Liver (tissue), 8 donors: ENCODE measurements at regions not wholly inside any gene's neighbourhood (a gene's known extent, or its start where the extent isn't known, plus 50 kb on each side); places are given as distances from the start of the nearest gene placed in this dataset.

ENCODE experiments used
- DNase-seq: peaks from one replicate; pipeline ENCODE4 v3.0.0-alpha.2; 2017; ENCODE audit warnings: low spot score
- H3K27ac ChIP-seq, 2 donors: one replicate each; pipeline ENCODE4 v1.7.0; 2013; ENCODE audit warnings: inconsistent platforms in 2 of 2, low read length in 2 of 2, control low read depth in 1 of 2, low read depth in 1 of 2, mild to moderate bottlenecking in 1 of 2
- H3K27me3 ChIP-seq, 4 donors: one replicate each; pipeline versions ENCODE4 v1.6.1 to v1.7.0; 2013; ENCODE audit warnings: low read length in 3 of 4, inconsistent platforms in 1 of 4, mild to moderate bottlenecking in 1 of 4, moderate library complexity in 1 of 4; ENCODE audit not compliant: control insufficient read depth in 4 of 4, insufficient read depth in 4 of 4
- H3K36me3 ChIP-seq, 4 donors: one replicate each; pipeline versions ENCODE4 v1.6.1 to v1.7.0; 2013; ENCODE audit warnings: low read length in 3 of 4, mild to moderate bottlenecking in 3 of 4, low read depth in 1 of 4, moderate library complexity in 1 of 4; ENCODE audit not compliant: control insufficient read depth in 4 of 4, insufficient read depth in 3 of 4
- H3K4me1 ChIP-seq, 4 donors: one replicate each; pipeline versions ENCODE4 v1.6.1 to v1.7.0; 2013; ENCODE audit warnings: low read length in 3 of 4, mild to moderate bottlenecking in 3 of 4, moderate library complexity in 1 of 4; ENCODE audit not compliant: control insufficient read depth in 4 of 4, insufficient read depth in 4 of 4
- H3K4me3 ChIP-seq, 3 donors: one replicate each; pipeline versions ENCODE4 v1.6.1 to v1.7.0; 2013; ENCODE audit warnings: low read length in 3 of 3, control low read depth in 1 of 3, low read depth in 1 of 3, mild to moderate bottlenecking in 1 of 3
- H3K9ac ChIP-seq, 2 donors: one replicate each; pipeline ENCODE4 v1.7.0; 2013; ENCODE audit warnings: low read length in 2 of 2, mild to moderate bottlenecking in 2 of 2, moderate library complexity in 2 of 2, control low read depth in 1 of 2, low read depth in 1 of 2
- H3K9me3 ChIP-seq, 4 donors: one replicate each; pipeline versions ENCODE4 v1.6.1 to v1.7.0; 2013; ENCODE audit warnings: low read length in 3 of 4; ENCODE audit not compliant: control insufficient read depth in 4 of 4
- EGR1 ChIP-seq, 2 donors: IDR thresholded peaks; 2 replicates each; pipeline ENCODE4 v1.6.1; 2016 to 2018; ENCODE audit warnings: antibody characterized with exemption in 2 of 2, low read depth in 2 of 2
- FOXA2 ChIP-seq: IDR thresholded peaks from 2 replicates; pipeline ENCODE4 v1.6.1; 2016; ENCODE audit warnings: antibody characterized with exemption
- RAD21 ChIP-seq, 2 donors: IDR thresholded peaks; 2 replicates each; pipeline ENCODE4 v1.6.1; 2016; ENCODE audit warnings: antibody characterized with exemption in 2 of 2, mild to moderate bottlenecking in 2 of 2
- RXRA ChIP-seq, 2 donors: IDR thresholded peaks; 2 replicates each; pipeline ENCODE4 v1.6.1; 2017 to 2018; ENCODE audit warnings: antibody characterized with exemption in 2 of 2, mild to moderate bottlenecking in 1 of 2
- SP1 ChIP-seq: IDR thresholded peaks from 2 replicates; pipeline ENCODE4 v1.6.1; 2018; ENCODE audit warnings: antibody characterized with exemption, mild to moderate bottlenecking
- TAF1 ChIP-seq: conservative IDR thresholded peaks from 2 replicates; pipeline ENCODE4 v1.6.1; 2016; ENCODE audit warnings: antibody characterized with exemption, mild to moderate bottlenecking
- YY1 ChIP-seq: IDR thresholded peaks from 2 replicates; pipeline ENCODE4 v1.6.1; 2016; ENCODE audit warnings: antibody characterized with exemption, mild to moderate bottlenecking
- ZBTB33 ChIP-seq: IDR thresholded peaks from 2 replicates; pipeline ENCODE4 v1.6.1; 2016; ENCODE audit warnings: antibody characterized with exemption
- WGBS: extraction: QIAGEN DNeasy Blood & Tissue Kit; methylation state at CpG from one replicate; pipeline ENCODE4 v1.1.7; 2013; 5-methylcytosine and 5-hydroxymethylcytosine counted together
- TF ChIP-seq, protein P1 (sequence below): fragments of 150-350 bp; IDR thresholded peaks from 2 replicates; pipeline ENCODE4 v1.5.1; 2017; ENCODE audit warnings: improper control_type of control experiment, low read depth, low read length; ENCODE audit not compliant: missing input control
- TF ChIP-seq, protein P2 (sequence below): IDR thresholded peaks from 2 replicates; pipeline ENCODE4 v1.6.1; 2016; ENCODE audit warnings: antibody characterized with exemption
- TF ChIP-seq, protein P3 (sequence below): IDR thresholded peaks from 2 replicates; pipeline ENCODE4 v1.6.1; 2016; ENCODE audit warnings: antibody characterized with exemption, mild to moderate bottlenecking
- donor health status: healthy.
- donor health status: healthy.
- donor health status: healthy.
- donor health status: healthy.
- donor health status: healthy.

GRCh38 chr11:29452146-29452545 lies 564.7 kb downstream of the KCNA4 start (continued):
- TF ChIP-seq, protein P1, sequence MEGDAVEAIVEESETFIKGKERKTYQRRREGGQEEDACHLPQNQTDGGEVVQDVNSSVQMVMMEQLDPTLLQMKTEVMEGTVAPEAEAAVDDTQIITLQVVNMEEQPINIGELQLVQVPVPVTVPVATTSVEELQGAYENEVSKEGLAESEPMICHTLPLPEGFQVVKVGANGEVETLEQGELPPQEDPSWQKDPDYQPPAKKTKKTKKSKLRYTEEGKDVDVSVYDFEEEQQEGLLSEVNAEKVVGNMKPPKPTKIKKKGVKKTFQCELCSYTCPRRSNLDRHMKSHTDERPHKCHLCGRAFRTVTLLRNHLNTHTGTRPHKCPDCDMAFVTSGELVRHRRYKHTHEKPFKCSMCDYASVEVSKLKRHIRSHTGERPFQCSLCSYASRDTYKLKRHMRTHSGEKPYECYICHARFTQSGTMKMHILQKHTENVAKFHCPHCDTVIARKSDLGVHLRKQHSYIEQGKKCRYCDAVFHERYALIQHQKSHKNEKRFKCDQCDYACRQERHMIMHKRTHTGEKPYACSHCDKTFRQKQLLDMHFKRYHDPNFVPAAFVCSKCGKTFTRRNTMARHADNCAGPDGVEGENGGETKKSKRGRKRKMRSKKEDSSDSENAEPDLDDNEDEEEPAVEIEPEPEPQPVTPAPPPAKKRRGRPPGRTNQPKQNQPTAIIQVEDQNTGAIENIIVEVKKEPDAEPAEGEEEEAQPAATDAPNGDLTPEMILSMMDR: no peak

GRCh38 chr11:29449281-29450074 lies 567.4 kb downstream of the KCNA4 start:
- H3K36me3 ChIP-seq: no peaks in the 10 kb centered on the region
- H3K27ac ChIP-seq: no peak overlapping the region
- no peaks in the 10 kb centered on the region for H3K4me1 ChIP-seq
- H3K9ac ChIP-seq: no peak overlapping the region
- TF ChIP-seq YY1 (no peak), RXRA (IDR thresholded peaks at IDR 0.05) (no peak), TAF1 (no peak), SP1 (no peak), EGR1 (IDR thresholded peaks at IDR 0.05; ENCODE audit: low read depth in 2 of 2) (no peak), FOXA2 (no peak)
- TF ChIP-seq, protein P1: no peak
- TF ChIP-seq, protein P2, sequence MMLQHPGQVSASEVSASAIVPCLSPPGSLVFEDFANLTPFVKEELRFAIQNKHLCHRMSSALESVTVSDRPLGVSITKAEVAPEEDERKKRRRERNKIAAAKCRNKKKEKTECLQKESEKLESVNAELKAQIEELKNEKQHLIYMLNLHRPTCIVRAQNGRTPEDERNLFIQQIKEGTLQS: no peak
- TF ChIP-seq, protein P3, sequence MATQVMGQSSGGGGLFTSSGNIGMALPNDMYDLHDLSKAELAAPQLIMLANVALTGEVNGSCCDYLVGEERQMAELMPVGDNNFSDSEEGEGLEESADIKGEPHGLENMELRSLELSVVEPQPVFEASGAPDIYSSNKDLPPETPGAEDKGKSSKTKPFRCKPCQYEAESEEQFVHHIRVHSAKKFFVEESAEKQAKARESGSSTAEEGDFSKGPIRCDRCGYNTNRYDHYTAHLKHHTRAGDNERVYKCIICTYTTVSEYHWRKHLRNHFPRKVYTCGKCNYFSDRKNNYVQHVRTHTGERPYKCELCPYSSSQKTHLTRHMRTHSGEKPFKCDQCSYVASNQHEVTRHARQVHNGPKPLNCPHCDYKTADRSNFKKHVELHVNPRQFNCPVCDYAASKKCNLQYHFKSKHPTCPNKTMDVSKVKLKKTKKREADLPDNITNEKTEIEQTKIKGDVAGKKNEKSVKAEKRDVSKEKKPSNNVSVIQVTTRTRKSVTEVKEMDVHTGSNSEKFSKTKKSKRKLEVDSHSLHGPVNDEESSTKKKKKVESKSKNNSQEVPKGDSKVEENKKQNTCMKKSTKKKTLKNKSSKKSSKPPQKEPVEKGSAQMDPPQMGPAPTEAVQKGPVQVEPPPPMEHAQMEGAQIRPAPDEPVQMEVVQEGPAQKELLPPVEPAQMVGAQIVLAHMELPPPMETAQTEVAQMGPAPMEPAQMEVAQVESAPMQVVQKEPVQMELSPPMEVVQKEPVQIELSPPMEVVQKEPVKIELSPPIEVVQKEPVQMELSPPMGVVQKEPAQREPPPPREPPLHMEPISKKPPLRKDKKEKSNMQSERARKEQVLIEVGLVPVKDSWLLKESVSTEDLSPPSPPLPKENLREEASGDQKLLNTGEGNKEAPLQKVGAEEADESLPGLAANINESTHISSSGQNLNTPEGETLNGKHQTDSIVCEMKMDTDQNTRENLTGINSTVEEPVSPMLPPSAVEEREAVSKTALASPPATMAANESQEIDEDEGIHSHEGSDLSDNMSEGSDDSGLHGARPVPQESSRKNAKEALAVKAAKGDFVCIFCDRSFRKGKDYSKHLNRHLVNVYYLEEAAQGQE: no peak
- H3K27me3 ChIP-seq: peaks cover 0 to 4% (median 0%) of the 10 kb centered on the region in 4 donors
- H3K4me3 ChIP-seq: no peak overlapping the region
- whole genome bisulfite sequencing: 92% methylated on average over 2 of the region's 2 CpGs
- H3K9me3 ChIP-seq: no peaks in the 10 kb centered on the region
- DNase-seq: no peak

GRCh38 chr11:29448246-29448877 lies 568.5 kb downstream of the KCNA4 start:
- WGBS: 74% methylated on average over 3 of the region's 3 CpGs
- DNase-seq: no peak
- H3K27me3 ChIP-seq: peaks cover 0 to 4% (median 0%) of the 10 kb centered on the region in 4 donors

More at GRCh38 chr11:29448246-29448877, 568.5 kb downstream of the KCNA4 start:
- TF ChIP-seq ZBTB33 (no peak), RAD21 (IDR thresholded peaks at IDR 0.05) (peak; percentile 52 to 62)
- TF ChIP-seq, protein P1: peak; percentile 24
- Histone ChIP-seq H3K27ac (no peak overlapping the region), H3K36me3 (no peaks in the 10 kb centered on the region), H3K9me3 (no peaks in the 10 kb centered on the region), H3K9ac (no peak overlapping the region), H3K4me3 (no peak overlapping the region), H3K4me1 (no peaks in the 10 kb centered on the region)
